GM12892 (cell line): ENCODE measurements at regions not wholly inside any gene's neighbourhood (a gene's known extent, or its start where the extent isn't known, plus 50 kb on each side); places are given as distances from the start of the nearest gene placed in this dataset.
"Not testable (repeated sequence)": the region's sequence is repeated elsewhere in the genome, so short reads cannot be mapped to it uniquely, and the experiment has no call there.

Experiments used
- DNase-seq: peaks from one replicate; pipeline ENCODE4 v3.0.0; 2011; ENCODE audit not compliant: insufficient read length
- FAIRE-seq: peaks from 2 replicates; lab custom pipeline; 2011; peaks lifted over from hg19 to GRCh38; lab: Jason Lieb, UNC

GRCh38 chr17:16839242-16840175 lies 132.4 kb downstream of the TNFRSF13B start:
- not testable (repeated sequence) for FAIRE-seq, DNase-seq

- not testable (repeated sequence) for FAIRE-seq, DNase-seq
These were observed 133.1 kb downstream of the TNFRSF13B start for GRCh38 chr17:16838795-16839194.

GRCh38 chr17:16838287-16838686 lies 133.6 kb downstream of the TNFRSF13B start:
- not testable (repeated sequence) for DNase-seq, FAIRE-seq

DNA sequence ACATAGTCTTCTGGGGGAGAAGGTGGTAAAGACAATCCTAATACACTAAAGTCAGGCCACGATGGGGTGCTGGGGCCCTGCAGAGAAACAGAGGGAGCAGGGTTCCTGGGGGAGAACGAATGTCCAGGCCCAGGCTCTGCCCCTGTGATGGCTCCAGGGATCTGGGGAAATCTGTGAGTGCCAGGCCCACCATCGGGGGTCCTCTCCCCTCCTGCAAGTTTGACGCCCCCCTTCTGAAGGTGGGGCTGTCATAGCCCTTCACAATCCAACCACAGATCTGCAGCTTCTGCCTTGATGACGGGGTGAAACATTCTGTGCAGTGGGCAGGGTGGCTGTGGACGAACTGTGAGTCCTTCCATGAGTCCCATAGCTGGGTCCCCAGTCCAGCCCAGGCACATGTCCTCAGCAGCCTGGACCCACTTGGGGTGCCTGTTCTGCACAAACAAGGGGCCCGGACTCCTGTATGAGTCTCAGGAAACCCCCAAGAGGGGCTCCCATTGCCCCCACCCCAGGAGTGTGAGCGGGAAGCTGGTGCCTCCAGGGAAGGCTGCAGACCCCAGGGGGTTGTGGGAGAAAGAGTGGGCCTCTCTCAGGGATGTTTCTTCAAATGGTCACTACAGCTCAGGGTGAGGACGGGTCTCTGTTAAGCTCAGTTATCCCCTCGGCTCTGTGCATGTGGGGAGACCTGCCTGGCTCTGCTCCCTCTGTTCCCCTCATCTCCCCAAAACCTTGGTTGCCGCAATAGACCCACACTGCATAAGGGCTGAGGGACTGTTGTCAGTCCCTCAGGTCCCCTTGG lies 134.3 kb downstream of the TNFRSF13B start:
- not testable (repeated sequence) for FAIRE-seq, DNase-seq

DNA sequence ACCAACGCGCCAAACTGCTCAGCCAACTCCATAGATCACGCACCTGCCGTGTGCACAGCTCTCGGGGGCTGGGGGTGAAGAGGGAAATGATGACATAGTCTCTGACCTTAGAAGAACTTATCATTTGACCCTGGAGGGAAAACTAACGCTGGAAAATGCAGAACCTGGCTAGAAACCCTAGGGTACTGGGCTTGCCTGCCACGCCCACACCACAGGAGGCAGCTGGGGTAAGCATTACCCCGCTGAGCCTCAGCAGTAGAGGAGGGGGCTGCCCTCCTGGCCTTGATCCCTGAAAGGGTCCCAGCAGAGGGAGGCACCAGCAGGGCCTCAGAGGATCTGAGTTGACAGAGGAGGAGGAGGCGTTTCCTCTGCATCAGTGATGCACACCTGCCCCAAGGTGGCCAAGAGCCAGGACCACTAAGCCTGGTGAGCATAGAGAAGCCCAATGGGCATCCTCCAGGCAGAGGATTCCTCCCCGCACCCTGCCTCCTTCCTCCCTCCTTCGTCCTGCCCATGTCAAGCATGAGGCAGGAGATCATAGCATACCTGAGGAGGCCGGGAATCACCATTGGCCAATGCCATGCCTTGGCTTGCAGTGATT lies 135.5 kb downstream of the TNFRSF13B start:
- DNase-seq, FAIRE-seq: not testable (repeated sequence)

DNA sequence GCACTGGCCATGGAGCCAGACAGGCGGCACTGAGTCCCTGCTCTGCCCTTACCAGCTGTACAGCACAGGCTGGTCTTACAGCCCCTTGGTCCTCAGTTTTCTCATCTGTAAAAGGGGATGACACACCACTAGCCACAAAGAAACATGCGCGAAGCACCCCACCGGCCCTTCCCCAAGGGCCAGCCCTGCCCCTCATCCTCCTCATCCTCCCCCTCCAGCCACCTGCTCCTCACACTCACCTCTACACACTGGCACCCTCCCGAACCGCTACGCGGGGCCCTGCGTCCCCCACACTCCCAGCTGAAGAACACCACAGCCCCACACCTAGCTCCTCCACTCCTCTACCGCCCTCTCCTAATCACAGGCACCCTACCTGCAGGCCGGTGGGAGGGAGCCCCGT lies 138.4 kb downstream of the TNFRSF13B start:
- not testable (repeated sequence) for DNase-seq, FAIRE-seq

GRCh38 chr17:16832853-16833252 lies 139.1 kb downstream of the TNFRSF13B start:
- not testable (repeated sequence) for FAIRE-seq, DNase-seq

DNA sequence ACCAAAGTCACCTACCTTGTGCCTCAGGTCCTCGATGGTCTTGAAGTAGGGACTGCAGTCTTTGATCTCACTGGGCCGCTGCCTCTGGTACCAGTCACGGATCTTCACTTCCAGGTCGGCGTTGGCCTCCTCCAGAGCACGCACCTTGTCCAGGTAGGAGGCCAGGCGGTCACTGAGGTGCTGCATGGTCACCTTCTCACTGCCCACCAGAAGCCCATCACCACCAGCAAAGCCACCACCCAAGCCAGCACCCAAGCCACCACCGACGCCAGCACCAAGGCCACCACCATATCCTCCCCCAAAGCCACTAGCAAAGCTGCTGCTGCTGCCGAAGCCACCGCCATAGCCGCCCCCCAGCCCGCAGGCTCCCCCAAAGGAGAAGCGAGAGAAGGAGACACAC lies 139.7 kb downstream of the TNFRSF13B start:
- not testable (repeated sequence) for FAIRE-seq, DNase-seq

DNA sequence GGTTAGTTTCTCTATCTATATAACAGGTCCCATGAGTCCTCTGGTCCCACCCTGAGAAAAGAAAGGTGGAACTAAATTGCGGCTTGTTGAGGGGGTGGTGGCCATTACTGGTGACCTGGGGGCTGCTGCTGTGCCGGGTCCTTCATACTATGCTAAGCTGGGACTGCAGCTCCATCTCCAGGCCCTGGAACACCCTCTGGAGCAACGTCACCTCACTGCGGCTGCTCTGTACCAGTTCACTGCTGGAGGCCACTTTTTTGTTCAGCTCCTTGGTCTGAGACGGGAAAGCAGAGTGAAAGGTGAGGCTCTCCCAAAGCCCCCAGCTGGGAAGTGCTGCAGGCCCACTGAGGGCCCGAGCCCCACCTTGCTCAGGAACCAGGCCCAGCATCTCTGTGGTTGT lies 140.7 kb downstream of the CCDC144A start:
- FAIRE-seq, DNase-seq: not testable (repeated sequence)

- FAIRE-seq, DNase-seq: not testable (repeated sequence)
These were observed 140.2 kb downstream of the CCDC144A start for GRCh38 chr17:16830219-16830618.
